HG02623 (cell line): ENCODE measurements at regions not wholly inside any gene's neighbourhood (a gene's known extent, or its start where the extent isn't known, plus 50 kb on each side); places are given as distances from the start of the nearest gene placed in this dataset.
"Not testable (repeated sequence)": the region's sequence is repeated elsewhere in the genome, so short reads cannot be mapped to it uniquely, and the experiment has no call there.

ENCODE experiments used
- ATAC-seq: cut with Tn5 transposase; IDR thresholded peaks from one replicate; pipeline ENCODE4 v1.9.1; 2021; ENCODE audit warnings: moderate library complexity; ENCODE audit not compliant: unreplicated experiment

GRCh38 chr13:69283301-69283700 lies 824.3 kb upstream of the ATXN8OS start:
- ATAC-seq: no peak

- no peak for ATAC-seq
Observed at GRCh38 chr13:69280399-69280798, 827.2 kb upstream of the ATXN8OS start.

GRCh38 chr13:69279213-69279612 lies 828.4 kb upstream of the ATXN8OS start:
- no peak for ATAC-seq

DNA sequence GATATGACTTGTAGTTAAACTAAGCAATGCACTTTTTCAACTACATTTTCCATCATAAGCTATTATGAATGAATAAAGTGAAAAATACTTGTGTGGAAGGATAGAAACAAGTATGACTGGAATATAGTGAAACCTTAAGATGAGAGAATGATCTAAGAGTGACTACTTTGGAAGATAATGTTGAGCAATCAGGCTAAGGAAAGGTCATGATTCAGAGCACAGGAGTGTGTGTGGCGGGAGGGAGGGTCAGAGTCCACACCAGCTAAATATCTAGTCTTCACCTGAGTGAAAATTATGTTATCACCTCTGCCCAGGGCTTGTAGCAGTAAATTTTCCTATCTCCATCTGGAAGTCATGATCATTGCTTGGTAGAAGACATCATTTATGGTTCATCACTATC lies 833.4 kb upstream of the ATXN8OS start:
- no peak for ATAC-seq

GRCh38 chr13:69264362-69265334 lies 843.0 kb upstream of the ATXN8OS start:
- no peak for ATAC-seq

- ATAC-seq: no peak
Observed at GRCh38 chr13:69243366-69243765, 864.3 kb upstream of the ATXN8OS start.

GRCh38 chr13:69234171-69234570 lies 873.5 kb upstream of the ATXN8OS start:
- ATAC-seq: no peak

DNA sequence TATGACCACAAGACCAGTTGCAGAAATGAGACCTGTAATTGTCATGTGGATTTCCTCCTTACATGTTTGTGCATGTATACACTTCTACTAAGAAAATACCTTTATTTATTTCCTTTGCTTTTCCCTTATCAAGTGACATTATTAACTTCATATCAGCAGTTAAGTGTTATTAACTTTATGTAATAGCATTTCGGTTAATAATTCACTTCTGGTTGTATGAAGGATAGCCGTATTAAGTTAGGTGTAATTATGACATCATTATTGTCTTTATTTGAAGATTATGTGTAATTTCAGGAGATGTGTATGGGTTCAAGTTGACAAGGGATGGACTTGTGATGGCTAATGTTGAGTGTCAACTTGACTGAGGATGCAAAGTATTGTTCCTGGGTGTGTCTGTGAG lies 881.2 kb upstream of the ATXN8OS start:
- no peak for ATAC-seq

DNA sequence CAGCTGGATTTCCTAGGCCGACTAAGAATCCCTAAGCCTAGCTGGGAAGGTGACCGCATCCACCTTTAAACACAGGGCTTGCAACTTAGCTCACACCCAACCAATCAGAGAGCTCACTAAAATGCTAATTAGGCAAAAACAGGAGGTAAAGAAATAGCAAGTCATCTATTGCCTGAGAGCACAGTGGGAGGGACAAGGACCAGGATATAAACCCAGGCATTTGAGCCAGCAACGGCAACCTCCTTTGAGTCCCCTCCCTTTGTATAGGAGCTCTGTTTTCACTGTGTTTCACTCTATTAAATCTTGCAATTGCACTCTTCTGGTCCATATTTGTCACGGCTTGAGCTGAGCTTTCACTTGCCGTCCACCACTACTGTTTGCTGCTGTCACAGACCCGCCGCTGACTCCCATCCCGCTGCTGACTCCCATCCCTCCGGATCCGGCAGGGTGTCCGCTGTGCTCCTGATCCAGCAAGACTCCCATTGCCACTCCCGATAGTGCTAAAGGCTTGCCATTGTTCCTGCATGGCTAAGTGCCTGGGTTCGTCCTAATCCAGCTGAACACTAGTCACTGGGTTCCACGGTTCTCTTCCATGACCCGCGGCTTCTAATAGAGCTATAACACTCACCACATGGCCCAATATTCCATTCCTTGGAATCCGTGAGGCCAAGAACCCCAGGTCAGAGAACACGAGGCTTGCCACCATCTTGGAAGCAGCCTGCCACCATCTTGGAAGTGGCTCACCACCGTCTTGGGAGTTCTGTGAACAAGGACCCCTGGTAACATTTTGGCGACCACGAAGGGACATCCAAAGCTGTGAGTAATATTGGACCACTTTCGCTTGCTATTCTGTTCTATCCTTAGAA lies 885.8 kb upstream of the ATXN8OS start:
- ATAC-seq: not testable (repeated sequence)

DNA sequence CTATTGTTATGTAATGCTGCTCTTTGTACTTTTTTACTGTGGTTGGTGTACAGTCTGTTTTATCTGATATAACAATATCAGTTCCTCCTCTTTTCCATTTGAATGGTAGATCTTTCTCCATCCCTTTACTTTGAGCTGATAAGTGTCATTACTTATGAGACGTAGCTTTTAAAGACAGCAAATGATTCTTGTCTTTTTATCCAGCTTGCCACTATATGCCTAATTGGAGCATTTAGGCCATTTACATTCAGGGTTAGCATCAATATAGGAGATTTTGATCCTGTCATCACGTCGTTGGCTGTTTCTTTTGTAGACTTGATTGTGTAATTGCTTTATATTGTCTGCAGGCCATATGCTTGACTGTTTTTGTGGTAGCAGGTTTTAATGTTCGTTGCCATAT lies 894.2 kb upstream of the ATXN8OS start:
- no peak for ATAC-seq

DNA sequence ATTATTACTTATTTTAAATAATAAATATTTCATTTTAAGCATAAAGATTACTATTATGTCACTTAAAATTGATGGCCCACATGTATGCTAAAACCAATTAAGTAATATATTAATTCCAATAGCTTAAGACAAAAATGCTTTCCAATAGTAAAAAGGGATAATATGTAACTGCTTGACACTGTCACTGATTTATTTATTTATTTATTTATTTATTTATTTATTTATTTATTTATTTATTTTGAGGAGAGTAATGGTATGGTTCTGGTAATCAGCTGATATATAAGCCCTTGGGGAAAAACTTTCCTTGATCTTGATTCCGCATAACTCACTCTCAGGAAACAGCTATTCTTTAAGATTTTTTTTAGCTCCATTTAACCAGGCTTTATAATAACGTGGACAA lies 903.0 kb upstream of the ATXN8OS start:
- no peak for ATAC-seq

- no peak for ATAC-seq
Observed at GRCh38 chr13:69202996-69203395, 904.6 kb upstream of the ATXN8OS start.

DNA sequence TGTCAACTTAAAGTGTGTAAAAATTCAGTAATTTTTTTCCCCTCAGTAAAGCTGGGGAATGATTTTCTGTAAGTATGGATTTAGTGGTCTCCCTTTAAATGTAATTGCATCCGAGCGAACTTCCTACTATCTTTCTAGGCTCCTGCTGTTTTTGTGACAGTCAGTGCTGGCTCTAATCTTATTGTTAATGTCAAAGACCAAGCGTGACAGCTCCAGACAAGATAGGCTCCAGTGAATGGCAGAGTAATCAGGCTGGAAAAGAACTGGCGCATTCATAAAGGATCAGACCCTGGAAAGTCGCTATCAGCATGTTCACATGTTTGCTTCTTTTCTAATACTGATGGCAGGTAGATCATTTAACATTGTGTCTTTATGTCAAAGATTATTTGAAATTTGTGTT lies 908.0 kb upstream of the ATXN8OS start:
- ATAC-seq: no peak

DNA sequence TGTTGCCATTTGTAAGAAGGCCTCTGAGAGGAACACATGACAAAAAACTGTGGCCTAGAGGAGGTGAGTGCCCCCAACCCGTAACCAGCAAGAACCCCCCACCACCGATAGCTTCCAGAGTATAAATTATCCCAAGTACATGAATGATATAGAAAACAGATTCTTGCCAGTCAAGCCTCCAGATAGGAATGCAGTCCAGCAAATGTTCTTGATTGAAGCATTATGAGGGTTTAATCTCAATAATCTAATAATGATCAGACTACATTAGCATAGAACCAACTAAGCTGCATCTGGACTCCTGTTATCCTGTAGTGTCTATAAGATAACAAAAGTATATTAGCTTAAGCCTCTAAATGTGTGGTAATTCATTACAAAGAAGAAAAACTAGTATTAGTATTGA lies 908.9 kb upstream of the ATXN8OS start:
- ATAC-seq: no peak

GRCh38 chr13:69194130-69194529 lies 913.5 kb upstream of the ATXN8OS start:
- no peak for ATAC-seq

DNA sequence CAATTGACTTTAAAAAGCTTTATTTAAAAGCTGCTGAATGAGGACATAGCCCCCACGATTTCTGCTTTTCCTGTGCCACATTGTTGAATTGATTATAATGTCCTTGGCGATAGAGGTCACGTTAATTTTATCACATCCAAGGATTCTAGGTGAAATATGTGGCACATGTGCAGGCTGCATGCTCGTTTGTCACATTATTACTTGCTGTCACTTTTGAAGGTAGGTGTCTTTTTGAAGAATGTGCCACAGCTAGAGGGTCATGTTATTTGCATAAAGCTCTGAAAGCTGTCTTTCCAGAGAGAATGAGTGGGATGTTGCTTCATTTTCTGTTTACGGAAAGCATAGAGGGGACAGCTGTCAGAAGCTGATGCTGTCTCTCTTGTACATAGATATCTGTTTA lies 927.6 kb upstream of the ATXN8OS start:
- ATAC-seq: no peak

DNA sequence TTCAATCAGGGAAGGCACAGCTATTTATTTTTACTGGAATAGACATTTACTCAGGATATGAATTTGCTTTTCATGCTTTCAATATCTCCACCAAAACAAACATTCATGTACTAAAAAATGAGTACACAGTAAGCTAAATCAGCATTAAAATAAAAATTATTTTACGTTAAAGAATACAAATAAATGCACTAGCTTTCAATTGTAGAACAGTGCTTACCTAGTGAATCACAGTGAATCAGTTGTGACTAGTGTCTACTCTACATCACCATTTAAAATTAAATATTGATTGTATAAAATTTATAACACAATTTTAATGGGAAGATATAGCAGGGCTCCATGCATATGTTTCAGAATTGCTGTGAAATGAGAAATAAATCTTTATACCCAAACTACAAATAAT lies 929.6 kb upstream of the ATXN8OS start:
- no peak for ATAC-seq

DNA sequence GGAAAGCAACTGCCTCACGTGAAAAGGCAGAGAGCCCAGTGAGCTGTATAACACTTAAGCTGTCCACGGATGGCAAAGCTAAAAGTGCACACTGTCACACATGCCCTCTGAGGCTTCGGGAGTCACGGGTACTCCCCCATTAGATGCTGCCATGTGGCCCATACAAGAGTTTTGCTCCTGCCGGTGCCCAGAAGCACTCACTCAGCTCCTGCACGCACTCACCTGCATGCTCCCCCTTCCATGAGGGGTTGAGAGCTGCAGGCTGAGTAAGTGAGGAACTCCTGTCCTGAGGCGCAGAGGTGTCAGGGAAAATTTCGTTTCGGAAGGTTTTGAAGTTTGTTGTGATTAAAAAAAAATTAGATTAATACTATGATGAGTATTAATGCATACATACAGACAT lies 939.2 kb upstream of the ATXN8OS start:
- ATAC-seq: no peak

DNA sequence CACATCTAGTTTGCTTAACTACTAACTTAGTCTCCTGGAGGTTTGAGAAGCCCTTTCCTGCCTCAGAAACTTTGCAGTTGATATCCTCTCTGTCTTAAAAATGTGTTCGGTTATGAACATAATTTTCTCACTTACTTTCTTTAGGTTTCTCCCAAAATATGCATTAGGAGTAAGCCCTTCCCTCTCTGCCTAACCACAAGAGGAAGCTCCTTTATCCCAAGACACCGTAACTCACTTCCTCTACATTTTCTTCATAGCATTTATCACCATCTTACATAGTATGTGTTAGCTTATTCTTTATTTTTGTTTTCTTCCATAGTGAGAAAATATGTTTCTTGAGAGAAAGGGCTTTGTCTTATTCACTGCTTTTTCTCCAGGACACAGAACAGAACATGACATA lies 952.5 kb upstream of the ATXN8OS start:
- no peak for ATAC-seq

- ATAC-seq: no peak
Observed at GRCh38 chr13:69142101-69142500, 965.5 kb upstream of the ATXN8OS start.

- ATAC-seq: no peak
Observed at GRCh38 chr13:69124996-69125395, 982.6 kb upstream of the ATXN8OS start.
